ENCODE measurements at regions not wholly inside any gene's neighbourhood (a gene's known extent, or its start where the extent isn't known, plus 50 kb on each side); places are given as distances from the start of the nearest gene placed in this dataset.

GRCh38 chr2:65881592-65881991 is 449.2 kb upstream of the SPRED2 start:
- TF ChIP-seq CTCF (IDR thresholded peaks at IDR 0.05; ENCODE audit: unreplicated experiment), result no peak
- H3K36me3 Mint-ChIP-seq (ENCODE audit: insufficient read depth), result no peaks in the 10 kb centered on the region
- no peak for DNase-seq (ENCODE audit: low spot score, unreplicated experiment)

GRCh38 chr2:65880436-65880835 is 448.0 kb upstream of the SPRED2 start:
- DNase-seq (ENCODE audit: low spot score, unreplicated experiment), result no peak
- no peak overlapping the region for H3K27ac Mint-ChIP-seq

More at GRCh38 chr2:65881592-65881991, 449.2 kb upstream of the SPRED2 start:
- Mint-ChIP-seq H3K4me1 (ENCODE audit: low read depth) (peaks cover 4% of the 10 kb centered on the region), H3K27me3 (no peaks in the 10 kb centered on the region), H3K9me3 (ENCODE audit: low read depth) (no peaks in the 10 kb centered on the region), H3K4me3 (ENCODE audit: low read depth) (no peak overlapping the region), H3K27ac (no peak overlapping the region)

DNA sequence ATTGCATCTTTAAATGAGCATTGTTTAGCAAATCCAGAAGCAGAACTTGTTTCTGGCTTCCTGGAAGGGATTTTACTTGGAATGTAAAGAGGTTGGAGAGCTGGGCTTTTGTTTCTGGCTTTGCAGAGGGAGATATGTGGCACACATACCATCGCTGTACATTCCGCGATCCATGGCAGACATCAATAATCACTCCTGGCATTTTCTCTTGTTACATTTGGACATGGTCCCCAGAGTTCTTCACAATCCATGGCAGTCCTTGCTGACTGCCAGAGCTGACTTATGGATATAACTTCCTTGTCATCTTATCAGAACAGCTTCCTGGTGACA is 445.6 kb upstream of the SPRED2 start:
- Mint-ChIP-seq H3K27me3 (no peaks in the 10 kb centered on the region), H3K4me1 (ENCODE audit: low read depth) (peaks cover 13% of the 10 kb centered on the region), H3K9me3 (ENCODE audit: low read depth) (no peaks in the 10 kb centered on the region), H3K4me3 (ENCODE audit: low read depth) (no peak overlapping the region), H3K36me3 (ENCODE audit: insufficient read depth) (no peaks in the 10 kb centered on the region), H3K27ac (no peak overlapping the region)
- TF ChIP-seq CTCF (IDR thresholded peaks at IDR 0.05; ENCODE audit: unreplicated experiment), result no peak
- no peak for DNase-seq (ENCODE audit: low spot score, unreplicated experiment)

More at GRCh38 chr2:65880436-65880835, 448.0 kb upstream of the SPRED2 start:
- H3K36me3 Mint-ChIP-seq (ENCODE audit: insufficient read depth), result no peaks in the 10 kb centered on the region
- no peak overlapping the region for H3K4me3 Mint-ChIP-seq (ENCODE audit: low read depth)
- no peak for TF ChIP-seq CTCF (IDR thresholded peaks at IDR 0.05; ENCODE audit: unreplicated experiment)
- H3K27me3 Mint-ChIP-seq, result no peaks in the 10 kb centered on the region
- H3K9me3 Mint-ChIP-seq (ENCODE audit: low read depth), result no peaks in the 10 kb centered on the region
- peaks cover 11% of the 10 kb centered on the region for H3K4me1 Mint-ChIP-seq (ENCODE audit: low read depth)

GRCh38 chr2:65877331-65878010 is 445.1 kb upstream of the SPRED2 start:
- Mint-ChIP-seq H3K9me3 (ENCODE audit: low read depth) (no peaks in the 10 kb centered on the region), H3K27ac (no peak overlapping the region), H3K4me1 (ENCODE audit: low read depth) (peaks cover 13% of the 10 kb centered on the region), H3K27me3 (no peaks in the 10 kb centered on the region), H3K36me3 (ENCODE audit: insufficient read depth) (no peaks in the 10 kb centered on the region), H3K4me3 (ENCODE audit: low read depth) (no peak overlapping the region)
- no peak for DNase-seq (ENCODE audit: low spot score, unreplicated experiment)
- TF ChIP-seq CTCF (IDR thresholded peaks at IDR 0.05; ENCODE audit: unreplicated experiment), result no peak

- Mint-ChIP-seq H3K9me3 (ENCODE audit: low read depth) (no peaks in the 10 kb centered on the region), H3K27ac (no peak overlapping the region), H3K36me3 (ENCODE audit: insufficient read depth) (no peaks in the 10 kb centered on the region), H3K27me3 (no peaks in the 10 kb centered on the region), H3K4me1 (ENCODE audit: low read depth) (peaks cover 13% of the 10 kb centered on the region), H3K4me3 (ENCODE audit: low read depth) (no peak overlapping the region)
- no peak for TF ChIP-seq CTCF (IDR thresholded peaks at IDR 0.05; ENCODE audit: unreplicated experiment)
- DNase-seq (ENCODE audit: low spot score, unreplicated experiment), result no peak
Measured at GRCh38 chr2:65876114-65876513, 443.7 kb upstream of the SPRED2 start.
